Brain pericyte (primary cell): ENCODE measurements at regions not wholly inside any gene's neighbourhood (a gene's known extent, or its start where the extent isn't known, plus 50 kb on each side); places are given as distances from the start of the nearest gene placed in this dataset.

Experiments used
- DNase-seq: peaks from one replicate; pipeline ENCODE4 v3.0.0-alpha.2; 2012; ENCODE audit warnings: low read depth, low spot score

DNA sequence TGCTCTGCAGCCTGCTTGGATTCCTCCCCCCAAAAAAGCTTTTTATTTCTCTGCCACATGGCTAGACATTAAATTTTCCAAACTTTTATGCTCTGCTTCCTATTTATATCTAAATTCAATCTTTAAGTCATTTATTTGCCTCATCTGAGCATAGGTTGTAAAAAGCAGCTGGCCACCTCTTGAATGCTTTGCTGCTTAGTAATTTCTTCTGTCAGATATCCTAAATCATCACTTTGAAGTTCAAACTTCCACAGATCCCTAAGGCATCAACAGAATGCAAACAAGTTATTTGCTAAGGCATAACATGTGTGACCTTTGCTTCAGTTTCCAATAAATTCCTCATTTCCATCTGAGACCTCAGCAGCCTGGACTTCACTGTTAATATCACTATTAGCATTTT is 209.6 kb downstream of the FSCB start:
- no peak for DNase-seq

DNA sequence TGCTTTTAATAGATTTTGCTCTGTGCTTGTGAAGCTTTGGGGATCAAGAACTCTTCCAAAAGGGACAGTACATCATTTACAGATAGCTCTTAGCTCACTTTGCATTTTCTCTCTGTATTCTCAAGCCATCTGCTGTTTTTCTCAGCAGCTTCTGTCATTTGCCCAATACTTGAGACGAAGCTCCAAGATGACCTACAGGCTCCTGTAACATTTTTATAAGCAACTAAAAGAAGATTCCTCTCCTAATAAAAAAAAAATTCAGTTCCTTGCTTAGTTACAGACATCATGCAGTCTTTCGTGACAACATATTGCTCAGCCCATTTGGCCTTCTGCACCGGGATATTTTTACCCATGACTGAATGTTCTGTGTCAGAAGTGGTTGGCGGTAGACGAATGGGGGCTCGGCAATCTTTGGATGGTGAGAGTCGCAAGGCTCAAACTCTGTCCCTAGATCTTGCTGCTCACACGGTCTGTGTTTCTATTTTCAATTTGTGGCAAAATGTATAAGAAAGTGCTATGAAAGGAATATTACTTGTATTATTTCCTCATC is 215.6 kb downstream of the FSCB start:
- no peak for DNase-seq

DNA sequence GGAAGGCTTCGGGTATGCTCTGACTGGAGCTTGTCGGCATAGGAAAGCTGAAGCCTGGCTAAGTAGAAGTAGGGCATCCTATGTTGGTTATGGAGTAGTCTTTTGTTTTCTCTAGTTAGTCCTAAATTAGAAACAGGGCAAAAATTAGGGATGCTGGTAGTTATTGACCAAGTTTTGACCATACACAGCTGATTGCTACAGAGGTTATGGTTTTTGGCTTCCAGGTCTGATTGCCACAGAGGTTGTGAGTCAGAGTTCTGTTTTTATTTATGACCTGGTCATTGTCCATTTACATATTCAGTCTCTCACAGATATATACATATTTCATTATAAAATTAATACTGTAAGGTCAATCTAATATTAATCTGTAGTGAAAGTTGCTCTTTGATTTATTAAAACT is 219.2 kb downstream of the FSCB start:
- DNase-seq, result no peak

DNA sequence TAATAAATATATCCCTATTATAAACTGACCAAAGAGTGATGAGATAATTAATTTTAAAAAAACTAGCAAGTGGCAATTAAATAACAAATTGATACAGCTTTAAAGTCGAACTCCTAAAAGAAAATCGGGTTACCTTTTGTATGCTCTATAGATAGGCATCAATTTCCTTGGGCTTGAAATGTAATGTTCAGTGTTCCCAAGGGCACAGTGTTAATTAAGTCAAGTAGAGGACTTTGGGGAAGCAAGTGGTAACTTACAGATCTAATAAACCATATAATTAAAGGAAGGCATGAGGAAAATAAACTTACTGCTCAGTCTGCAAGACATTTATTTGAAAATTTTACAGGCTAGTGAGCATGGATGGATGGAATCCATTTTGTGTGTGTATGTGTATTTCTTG is 220.9 kb downstream of the FSCB start:
- DNase-seq, result no peak

DNA sequence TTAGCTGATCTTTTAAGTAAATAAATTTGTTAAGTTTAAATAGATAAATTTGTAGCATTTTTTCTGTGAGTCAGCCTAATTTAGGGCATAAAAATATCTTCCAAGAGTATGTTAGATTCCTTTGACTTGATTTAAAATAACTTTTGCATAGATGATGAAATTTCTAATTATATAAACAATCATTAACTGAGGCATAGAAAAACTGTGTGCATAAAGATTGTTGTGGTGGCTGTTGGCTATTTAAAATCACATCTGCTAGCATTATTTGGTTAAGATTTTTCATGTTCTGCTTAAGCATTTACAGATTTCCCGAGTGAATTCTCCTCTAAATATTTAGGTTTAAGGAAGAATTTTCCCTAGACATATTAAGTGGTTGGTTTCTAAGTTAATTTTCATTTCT is 223.2 kb downstream of the FSCB start:
- no peak for DNase-seq

DNA sequence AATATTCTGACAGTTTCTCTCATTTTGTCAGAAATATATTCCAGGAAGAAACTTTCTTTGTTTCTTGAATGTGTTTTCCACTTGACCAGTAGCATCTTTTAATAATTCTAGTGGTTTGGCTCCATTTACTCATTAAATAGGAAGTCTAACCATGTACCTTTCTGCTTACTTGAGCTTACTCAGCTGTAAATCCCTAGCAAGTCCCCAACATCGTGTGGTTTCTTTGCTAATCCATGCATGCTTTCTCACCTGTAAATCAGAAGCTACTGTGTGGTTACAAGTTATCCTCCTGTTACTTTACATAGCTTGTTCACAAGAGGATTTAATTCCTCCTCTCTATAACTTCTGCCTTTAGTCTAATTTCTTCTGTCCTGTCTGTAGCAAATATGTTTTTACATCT is 227.7 kb downstream of the FSCB start:
- DNase-seq, result no peak

DNA sequence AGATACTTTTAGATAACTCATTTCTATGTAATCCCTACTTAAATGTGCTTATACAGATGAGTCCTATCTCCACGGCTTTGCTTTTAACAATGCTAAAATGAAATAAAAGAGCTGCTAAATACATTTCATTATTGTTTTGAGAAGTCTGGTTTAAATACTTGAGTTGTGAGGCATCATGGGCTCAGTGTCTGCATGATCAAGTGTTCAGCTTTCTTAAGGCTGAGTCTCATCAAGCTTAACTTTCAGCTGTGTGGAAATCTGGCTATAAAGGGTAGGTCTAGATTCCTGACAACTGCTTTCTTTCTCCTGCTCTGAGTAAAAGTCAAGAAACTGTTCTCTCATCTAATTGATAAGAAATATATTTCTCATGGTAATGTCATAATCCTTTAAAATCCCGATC is 235.4 kb downstream of the FSCB start:
- no peak for DNase-seq

DNA sequence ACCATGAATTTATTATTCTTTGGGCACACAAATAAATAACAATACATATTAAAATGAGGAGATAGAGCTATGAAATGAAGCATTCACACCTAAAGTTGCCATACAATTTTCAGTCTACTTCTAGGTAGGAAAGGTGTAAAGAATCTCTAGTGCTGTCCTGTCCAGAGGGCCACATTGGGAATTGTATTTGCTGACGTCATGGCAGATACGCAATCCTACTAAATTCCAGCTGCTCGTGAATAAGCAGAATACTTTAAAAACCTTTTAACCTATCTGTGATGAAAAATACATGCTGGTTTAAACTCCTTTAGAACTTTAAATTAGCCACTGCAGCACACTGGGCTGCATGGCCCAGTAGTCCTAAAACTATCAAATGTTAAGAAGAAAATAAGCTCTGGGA is 236.1 kb downstream of the FSCB start:
- no peak for DNase-seq

DNA sequence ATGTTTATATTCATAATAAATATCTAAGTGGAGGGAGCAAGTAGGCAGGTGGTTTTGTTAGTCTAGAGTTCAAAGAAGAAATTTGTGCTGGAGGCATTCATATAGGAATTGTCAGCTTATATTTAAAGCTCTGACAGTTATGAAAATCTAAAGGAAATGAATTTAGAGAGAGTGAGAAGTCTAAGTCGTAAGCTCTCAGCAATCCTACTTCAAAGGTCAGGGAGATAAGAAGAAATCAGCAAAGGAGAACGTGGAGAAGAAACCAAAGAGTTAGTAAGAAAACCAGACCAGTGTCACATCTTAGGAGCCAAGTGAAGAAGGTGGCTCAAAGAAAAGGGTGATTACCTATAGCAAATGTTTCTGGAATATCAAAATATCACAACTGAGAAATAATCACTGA is 241.8 kb downstream of the FSCB start:
- no peak for DNase-seq

DNA sequence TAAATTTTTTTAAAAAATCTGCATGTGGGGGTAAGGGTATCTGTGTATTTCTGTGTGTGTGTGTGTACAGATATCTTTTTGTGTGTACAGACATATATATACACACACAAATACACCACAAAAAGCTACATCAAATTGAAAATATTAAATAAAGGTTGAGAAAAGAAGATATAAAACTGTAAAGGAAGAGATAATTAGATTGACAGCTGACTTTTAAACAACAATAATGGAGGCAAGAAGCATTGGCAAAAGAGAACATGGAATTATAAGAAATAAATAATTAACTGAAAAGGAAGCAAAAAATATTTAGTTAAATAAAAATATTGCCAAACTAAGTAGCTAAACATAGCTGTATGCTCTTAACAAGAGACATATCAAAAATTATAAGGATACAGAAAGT is 291.4 kb downstream of the FSCB start:
- no peak for DNase-seq

DNA sequence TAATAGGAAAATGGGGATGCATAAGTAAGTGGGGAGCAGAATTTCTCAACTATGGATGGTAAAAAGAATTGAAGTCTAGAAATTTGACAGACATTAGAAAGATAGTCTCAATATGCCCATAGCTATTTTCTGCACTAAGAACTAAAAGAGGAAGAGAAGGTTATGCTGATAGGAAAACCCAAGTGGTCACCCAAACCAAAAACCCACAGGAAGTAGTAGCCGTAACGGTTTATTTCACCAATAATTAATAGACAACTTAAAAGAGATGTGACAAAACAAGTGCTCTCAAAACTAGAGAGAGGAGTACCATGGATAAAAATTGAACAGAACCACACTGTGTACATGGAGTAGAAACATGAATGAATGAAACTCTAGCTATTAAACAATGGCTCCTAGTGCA is 295.4 kb downstream of the FSCB start:
- no peak for DNase-seq

DNA sequence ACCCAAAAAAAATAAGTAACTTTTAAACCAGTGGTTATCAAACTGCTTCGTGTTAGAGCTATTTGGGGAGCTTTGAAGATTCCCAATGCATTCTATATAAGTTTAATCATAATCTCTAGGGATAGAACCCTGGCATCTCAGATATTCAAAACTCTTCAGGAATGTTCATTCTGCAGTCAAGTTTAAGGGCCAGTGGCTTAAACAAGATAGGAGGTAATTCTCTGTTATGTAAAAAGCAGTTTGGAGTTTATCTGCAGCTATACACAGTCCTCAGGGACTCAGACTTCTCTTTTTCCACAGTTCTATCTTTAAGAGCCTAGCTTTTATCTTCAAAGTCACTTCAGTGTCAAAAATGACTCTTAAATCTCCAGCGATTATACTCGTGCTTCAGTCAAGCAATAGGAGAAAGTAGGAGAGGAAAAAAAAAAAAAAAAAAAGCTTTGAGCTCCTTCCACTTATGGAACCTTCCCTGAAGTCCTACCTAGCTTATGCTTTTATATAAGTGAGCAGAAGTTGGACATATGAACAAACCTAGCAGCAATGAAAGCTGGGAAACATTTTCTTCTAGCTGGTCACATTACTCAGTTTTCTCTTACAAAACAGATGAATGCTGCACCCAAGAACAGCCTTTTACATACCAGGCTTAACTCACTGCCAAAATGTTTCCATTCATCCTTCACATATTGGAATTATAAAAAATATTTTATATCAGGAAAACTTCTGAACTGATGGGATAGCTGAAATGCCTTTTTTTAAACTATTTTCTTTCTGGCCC is 302.8 kb downstream of the FSCB start:
- no peak for DNase-seq

DNA sequence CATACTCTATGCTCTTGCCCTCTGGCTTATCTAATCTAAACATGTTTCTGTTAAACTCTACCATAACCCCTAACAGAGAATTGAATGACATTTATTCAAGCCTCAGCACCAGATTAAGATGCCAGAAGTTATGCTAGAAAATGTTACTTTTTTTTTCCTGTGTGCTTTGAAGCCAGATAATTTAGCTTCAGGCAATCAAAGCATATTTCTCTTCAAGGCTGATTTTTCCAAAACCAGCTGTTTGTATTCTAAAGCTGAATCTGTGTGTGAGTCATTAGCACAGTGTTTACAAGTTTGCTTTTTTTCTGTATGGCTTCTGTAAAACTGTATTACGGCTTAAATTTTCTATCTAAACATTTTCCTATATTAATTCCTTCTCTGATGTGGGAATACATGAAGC is 326.1 kb downstream of the FSCB start:
- DNase-seq, result no peak

DNA sequence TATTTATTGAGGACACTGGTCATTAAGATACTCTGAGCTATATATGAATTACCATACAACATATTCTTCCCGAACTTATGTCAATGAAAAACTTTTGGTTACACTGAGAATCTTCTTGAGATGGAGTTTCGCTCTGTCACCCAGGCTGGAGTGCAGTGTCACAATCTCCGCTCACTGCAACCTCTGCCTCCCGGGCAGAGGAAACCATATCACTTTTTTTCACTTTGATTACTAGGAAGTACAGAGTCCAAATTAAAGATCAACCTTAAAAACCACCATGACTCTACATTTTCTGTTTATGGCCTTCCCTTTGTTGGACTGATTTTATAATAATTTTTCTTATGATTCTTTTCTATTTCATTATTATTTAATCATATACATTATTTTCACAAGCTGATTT is 336.5 kb downstream of the FSCB start:
- DNase-seq, result no peak

DNA sequence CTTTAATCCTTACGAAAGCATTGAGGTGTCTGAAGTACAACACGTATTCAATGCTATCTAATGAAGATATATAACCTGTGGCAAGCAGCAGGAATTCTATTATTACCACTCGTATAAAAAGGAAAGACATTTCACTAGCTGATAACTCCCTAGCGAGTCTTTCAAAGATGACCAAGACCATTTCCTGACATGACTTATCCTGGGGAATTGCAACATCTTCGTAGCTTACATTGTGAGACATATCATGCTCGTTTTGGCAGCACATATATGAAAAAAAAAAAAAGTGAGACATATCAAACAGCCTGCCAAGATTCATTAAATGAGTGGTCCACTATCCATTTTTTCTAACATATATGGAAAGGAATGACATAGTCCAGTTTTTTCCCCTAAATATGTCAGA is 337.0 kb downstream of the FSCB start:
- DNase-seq, result no peak

DNA sequence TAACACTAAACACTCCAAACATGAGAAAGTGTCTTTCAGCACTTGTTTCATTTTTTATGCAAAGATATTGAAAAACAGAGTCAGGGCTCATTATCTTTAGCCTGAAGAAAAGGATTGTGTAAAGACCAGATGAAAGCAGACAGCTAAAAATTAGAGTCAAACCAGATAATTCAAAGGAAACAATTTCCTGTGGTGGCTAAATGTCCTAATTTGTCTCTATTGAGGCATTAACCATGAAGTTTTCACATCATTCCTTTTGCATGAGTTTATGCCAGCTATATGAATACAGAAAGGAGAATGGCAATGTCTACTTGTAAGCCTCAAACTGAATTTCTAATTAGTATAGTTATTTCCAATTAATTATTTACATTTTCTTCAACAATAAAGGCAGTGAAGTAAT is 338.5 kb downstream of the FSCB start:
- no peak for DNase-seq

DNA sequence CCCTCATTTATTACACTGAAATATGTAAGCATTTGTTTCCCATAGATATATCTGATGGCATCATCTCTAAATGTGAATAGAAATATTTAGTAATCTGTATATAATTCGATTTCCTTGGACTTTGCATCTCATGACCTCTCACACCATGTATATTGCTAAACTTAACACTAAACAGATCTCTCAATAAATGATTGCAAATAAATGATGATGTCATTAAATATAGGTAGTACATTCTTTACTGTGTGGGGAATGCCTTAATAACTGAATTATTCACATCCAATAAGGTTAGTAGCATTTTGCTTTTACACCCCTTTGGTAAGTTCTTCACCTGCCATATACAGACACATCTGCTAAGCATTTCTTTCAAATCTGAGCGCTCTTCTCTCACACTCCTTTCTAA is 340.5 kb downstream of the FSCB start:
- DNase-seq, result no peak

DNA sequence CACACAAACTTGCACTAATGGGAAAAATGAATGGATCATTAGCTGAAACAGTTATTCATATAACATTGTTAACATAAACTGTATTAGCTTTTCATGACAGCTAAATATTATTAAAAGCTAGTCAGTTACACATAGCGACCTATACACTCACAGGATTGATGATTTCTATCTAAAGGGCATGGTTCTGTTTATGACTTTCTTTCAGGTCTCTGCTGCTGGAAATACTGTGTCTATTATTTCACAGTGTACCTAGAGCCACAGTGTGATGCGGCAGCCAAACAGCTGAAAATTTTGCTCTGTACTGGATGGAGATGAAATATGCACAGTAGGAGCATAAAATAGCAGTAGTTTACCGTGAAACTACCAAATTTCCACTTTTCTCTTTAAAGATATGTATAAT is 341.1 kb downstream of the FSCB start:
- DNase-seq, result no peak

DNA sequence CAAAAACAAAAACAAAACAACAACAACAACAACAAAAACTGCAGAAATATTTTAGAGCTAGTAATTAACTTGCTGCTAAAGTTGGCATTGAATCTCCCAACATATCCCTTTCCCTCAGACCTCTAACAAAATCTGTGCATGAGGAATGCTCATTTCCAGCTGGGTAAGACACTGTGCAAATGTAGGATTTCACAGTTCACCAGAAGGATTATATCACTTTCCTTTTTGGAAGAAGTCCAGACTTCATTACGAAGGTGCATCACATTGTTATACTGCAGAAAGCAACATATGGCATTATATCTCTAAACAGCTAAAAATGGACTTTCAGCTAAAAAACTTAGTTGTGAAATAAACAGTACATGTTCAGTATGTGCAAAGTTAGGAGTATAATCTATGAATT is 341.8 kb downstream of the FSCB start:
- no peak for DNase-seq

DNA sequence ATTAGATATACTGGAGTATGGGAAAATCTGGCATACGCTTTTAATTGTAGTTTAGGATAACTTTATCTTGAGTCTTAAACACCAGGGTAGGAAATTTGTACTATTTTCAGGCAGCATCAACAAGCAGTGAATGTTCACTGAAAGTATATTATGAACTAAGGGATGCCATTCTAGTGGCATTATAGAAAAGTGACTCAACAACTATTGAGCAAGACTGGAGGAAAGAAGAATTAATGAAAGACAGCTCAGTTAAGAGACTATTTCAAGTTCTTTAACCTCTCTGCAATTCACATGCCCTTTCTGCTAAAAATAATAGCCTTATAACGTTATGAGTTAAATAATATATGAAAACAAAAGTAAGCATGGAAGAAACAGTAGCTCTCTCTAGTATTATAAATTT is 343.1 kb downstream of the FSCB start:
- DNase-seq, result no peak

DNA sequence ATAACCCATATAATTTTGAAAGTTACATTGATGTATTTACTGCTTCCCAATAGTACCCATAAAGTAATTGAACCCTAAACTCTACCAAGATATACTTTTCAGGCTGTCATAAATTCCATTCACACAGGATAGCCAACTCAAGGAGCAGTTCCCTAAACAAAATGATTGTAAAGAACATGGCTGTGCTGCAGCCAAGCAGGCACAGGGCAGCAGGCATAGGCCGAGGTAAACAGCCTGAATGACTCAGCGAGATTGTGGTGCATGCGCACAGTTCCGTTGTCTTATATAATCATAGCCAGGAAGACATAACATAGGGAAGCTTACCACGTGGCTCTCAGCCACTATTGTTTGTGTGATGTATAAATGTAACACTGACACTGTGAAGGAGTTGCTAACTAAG is 344.9 kb downstream of the FSCB start:
- no peak for DNase-seq

DNA sequence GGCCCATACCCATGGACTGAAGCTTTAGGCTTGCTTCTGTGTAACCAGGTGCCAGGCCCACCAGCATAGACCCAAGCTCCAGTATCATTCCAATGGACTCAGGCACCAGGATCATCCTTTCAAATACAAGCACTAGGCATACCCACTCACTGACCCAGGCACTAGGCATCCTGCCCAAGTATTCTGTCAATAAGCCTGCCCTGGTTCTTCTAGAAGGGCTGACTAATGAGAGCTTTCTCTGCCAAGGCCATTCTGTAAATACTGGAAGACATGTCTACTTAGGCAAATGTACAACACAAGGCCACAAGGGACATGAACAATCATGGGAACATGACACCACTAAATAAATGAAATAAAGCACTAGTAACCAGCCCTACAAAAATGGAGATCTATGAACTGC is 352.2 kb downstream of the FSCB start:
- no peak for DNase-seq

DNA sequence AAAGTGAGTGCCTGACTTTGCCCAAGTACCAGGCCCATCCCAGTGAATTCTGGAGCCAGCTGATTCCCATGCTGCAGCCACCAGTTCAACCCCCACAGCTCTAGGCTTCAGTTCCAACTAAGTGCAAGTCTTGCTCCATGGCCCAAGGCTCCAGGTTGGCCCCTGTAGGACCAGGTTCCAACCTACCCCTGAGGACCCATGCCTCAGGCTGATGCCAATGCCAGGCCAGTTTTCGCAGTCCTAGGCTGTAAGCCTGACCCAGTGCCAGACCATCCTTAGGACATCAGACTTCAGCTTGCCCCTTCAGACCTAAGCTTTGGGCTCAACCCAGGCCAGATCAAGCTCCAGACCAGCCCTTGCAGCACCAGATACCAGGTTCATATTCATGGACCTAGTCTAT is 352.6 kb downstream of the FSCB start:
- no peak for DNase-seq
